ENCODE measurements at regions not wholly inside any gene's neighbourhood (a gene's known extent, or its start where the extent isn't known, plus 50 kb on each side); places are given as distances from the start of the nearest gene placed in this dataset.

GRCh38 chr9:1253064-1253979 is 203.2 kb downstream of the DMRT2 start:
- Histone ChIP-seq H3K4me1 (ENCODE audit: control insufficient read depth in 5 of 5, insufficient read depth in 5 of 5, low read length in 5 of 5) (peaks cover 0 to 27% (median 22%) of the 10 kb centered on the region in 5 donors), H3K4me3 (ENCODE audit: low read depth in 1 of 5, low read length in 5 of 5) (peak overlapping the region in 1 of 5 donors; percentile 33), H3K36me3 (ENCODE audit: control insufficient read depth in 5 of 5, insufficient read depth in 5 of 5, low read length in 5 of 5) (no peaks in the 10 kb centered on the region), H3K9me3 (ENCODE audit: control insufficient read depth in 5 of 5, low read length in 5 of 5) (no peaks in the 10 kb centered on the region), H3K27me3 (ENCODE audit: control insufficient read depth in 5 of 5, insufficient read depth in 4 of 5, low read length in 5 of 5) (no peaks in the 10 kb centered on the region), H3K27ac (ENCODE audit: low read depth, low read length) (no peak overlapping the region), H3K9ac (ENCODE audit: low read length in 5 of 5) (no peak overlapping the region)

- H3K27me3 ChIP-seq (ENCODE audit: control insufficient read depth in 5 of 5, insufficient read depth in 4 of 5, low read length in 5 of 5), result no peaks in the 10 kb centered on the region
- no peak overlapping the region for H3K9ac ChIP-seq (ENCODE audit: low read length in 5 of 5)
- no peaks in the 10 kb centered on the region for H3K9me3 ChIP-seq (ENCODE audit: control insufficient read depth in 5 of 5, low read length in 5 of 5)
- no peaks in the 10 kb centered on the region for H3K36me3 ChIP-seq (ENCODE audit: control insufficient read depth in 5 of 5, insufficient read depth in 5 of 5, low read length in 5 of 5)
- no peak overlapping the region for H3K4me3 ChIP-seq (ENCODE audit: low read depth in 1 of 5, low read length in 5 of 5)
- no peak overlapping the region for H3K27ac ChIP-seq (ENCODE audit: low read depth, low read length)
- peaks cover 0 to 27% (median 22%) of the 10 kb centered on the region in 5 donors for H3K4me1 ChIP-seq (ENCODE audit: control insufficient read depth in 5 of 5, insufficient read depth in 5 of 5, low read length in 5 of 5)
These were observed 203.9 kb downstream of the DMRT2 start for GRCh38 chr9:1254071-1254470.

DNA sequence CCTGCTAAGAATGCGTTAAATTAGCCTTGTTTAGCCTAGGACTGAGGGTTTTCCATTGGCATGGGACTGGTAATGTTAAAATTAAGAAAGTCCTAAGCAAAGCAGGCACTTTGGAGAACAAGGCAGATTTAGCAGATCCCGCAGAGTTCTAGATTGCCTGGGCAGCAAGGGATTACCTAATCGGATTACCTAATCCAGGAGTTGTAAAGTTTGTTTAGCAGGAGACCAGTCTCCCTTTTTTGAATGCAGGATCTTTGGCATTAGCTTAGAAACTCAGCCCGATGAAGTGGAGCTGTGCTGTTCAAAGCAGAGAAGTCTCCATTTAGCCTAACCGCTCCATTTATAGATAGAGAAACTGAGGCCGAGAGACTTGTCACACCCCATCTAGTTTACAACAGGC is 206.0 kb downstream of the DMRT2 start:
- Histone ChIP-seq H3K36me3 (ENCODE audit: control insufficient read depth in 5 of 5, insufficient read depth in 5 of 5, low read length in 5 of 5) (no peaks in the 10 kb centered on the region), H3K27ac (ENCODE audit: low read depth, low read length) (no peak overlapping the region), H3K4me1 (ENCODE audit: control insufficient read depth in 5 of 5, insufficient read depth in 5 of 5, low read length in 5 of 5) (peaks cover 0 to 30% (median 22%) of the 10 kb centered on the region in 5 donors), H3K9ac (ENCODE audit: low read length in 5 of 5) (no peak overlapping the region), H3K27me3 (ENCODE audit: control insufficient read depth in 5 of 5, insufficient read depth in 4 of 5, low read length in 5 of 5) (no peaks in the 10 kb centered on the region), H3K9me3 (ENCODE audit: control insufficient read depth in 5 of 5, low read length in 5 of 5) (no peaks in the 10 kb centered on the region), H3K4me3 (ENCODE audit: low read depth in 1 of 5, low read length in 5 of 5) (no peak overlapping the region)

- Histone ChIP-seq H3K4me1 (ENCODE audit: control insufficient read depth in 5 of 5, insufficient read depth in 5 of 5, low read length in 5 of 5) (peaks cover 0 to 24% (median 6%) of the 10 kb centered on the region in 5 donors), H3K27ac (ENCODE audit: low read depth, low read length) (no peak overlapping the region), H3K4me3 (ENCODE audit: low read depth in 1 of 5, low read length in 5 of 5) (no peak overlapping the region), H3K9ac (ENCODE audit: low read length in 5 of 5) (no peak overlapping the region), H3K27me3 (ENCODE audit: control insufficient read depth in 5 of 5, insufficient read depth in 4 of 5, low read length in 5 of 5) (no peaks in the 10 kb centered on the region), H3K36me3 (ENCODE audit: control insufficient read depth in 5 of 5, insufficient read depth in 5 of 5, low read length in 5 of 5) (no peaks in the 10 kb centered on the region), H3K9me3 (ENCODE audit: control insufficient read depth in 5 of 5, low read length in 5 of 5) (no peaks in the 10 kb centered on the region)
These were observed 211.1 kb downstream of the DMRT2 start for GRCh38 chr9:1261266-1261665.

- Histone ChIP-seq H3K27ac (ENCODE audit: low read depth, low read length) (no peak overlapping the region), H3K27me3 (ENCODE audit: control insufficient read depth in 5 of 5, insufficient read depth in 4 of 5, low read length in 5 of 5) (no peaks in the 10 kb centered on the region), H3K36me3 (ENCODE audit: control insufficient read depth in 5 of 5, insufficient read depth in 5 of 5, low read length in 5 of 5) (no peaks in the 10 kb centered on the region), H3K9me3 (ENCODE audit: control insufficient read depth in 5 of 5, low read length in 5 of 5) (no peaks in the 10 kb centered on the region), H3K4me3 (ENCODE audit: low read depth in 1 of 5, low read length in 5 of 5) (no peak overlapping the region), H3K4me1 (ENCODE audit: control insufficient read depth in 5 of 5, insufficient read depth in 5 of 5, low read length in 5 of 5) (peaks cover 0 to 24% (median 6%) of the 10 kb centered on the region in 5 donors), H3K9ac (ENCODE audit: low read length in 5 of 5) (no peak overlapping the region)
These were observed 212.0 kb downstream of the DMRT2 start for GRCh38 chr9:1261879-1262766.

DNA sequence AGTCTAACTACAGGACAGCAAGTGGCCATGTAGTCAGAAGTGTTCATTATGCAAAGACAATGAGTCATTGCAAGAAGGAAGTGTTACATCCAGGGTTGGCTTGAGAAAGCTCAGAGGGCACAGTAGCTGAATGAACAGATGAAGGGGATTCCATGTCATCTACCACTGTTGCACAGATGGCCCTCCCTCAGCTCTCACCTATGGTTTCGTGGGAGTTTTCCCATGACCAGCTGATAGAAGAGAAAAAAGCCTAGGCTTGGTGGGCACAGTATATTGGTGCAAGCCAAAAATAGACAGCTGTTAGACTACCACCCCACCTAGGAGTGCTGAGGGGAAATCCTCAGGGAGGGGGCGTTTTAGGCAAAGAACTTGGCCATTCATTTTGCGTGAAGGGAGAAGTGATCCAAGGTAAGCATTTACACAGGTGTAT is 217.0 kb downstream of the DMRT2 start:
- peaks cover 0 to 32% (median 2%) of the 10 kb centered on the region in 5 donors for H3K4me1 ChIP-seq (ENCODE audit: control insufficient read depth in 5 of 5, insufficient read depth in 5 of 5, low read length in 5 of 5)
- no peaks in the 10 kb centered on the region for H3K27me3 ChIP-seq (ENCODE audit: control insufficient read depth in 5 of 5, insufficient read depth in 4 of 5, low read length in 5 of 5)
- no peak overlapping the region for H3K4me3 ChIP-seq (ENCODE audit: low read depth in 1 of 5, low read length in 5 of 5)

GRCh38 chr9:1267581-1267980 is 217.4 kb downstream of the DMRT2 start:
- no peaks in the 10 kb centered on the region for H3K36me3 ChIP-seq (ENCODE audit: control insufficient read depth in 5 of 5, insufficient read depth in 5 of 5, low read length in 5 of 5)
- H3K27ac ChIP-seq (ENCODE audit: low read depth, low read length), result no peak overlapping the region
- no peak overlapping the region for H3K4me3 ChIP-seq (ENCODE audit: low read depth in 1 of 5, low read length in 5 of 5)
- no peak overlapping the region for H3K9ac ChIP-seq (ENCODE audit: low read length in 5 of 5)
- H3K9me3 ChIP-seq (ENCODE audit: control insufficient read depth in 5 of 5, low read length in 5 of 5), result no peaks in the 10 kb centered on the region
- H3K27me3 ChIP-seq (ENCODE audit: control insufficient read depth in 5 of 5, insufficient read depth in 4 of 5, low read length in 5 of 5), result no peaks in the 10 kb centered on the region
- peaks cover 0 to 28% (median 0%) of the 10 kb centered on the region in 5 donors for H3K4me1 ChIP-seq (ENCODE audit: control insufficient read depth in 5 of 5, insufficient read depth in 5 of 5, low read length in 5 of 5)

More for the DNA sequence above, 217.0 kb downstream of the DMRT2 start:
- no peak overlapping the region for H3K27ac ChIP-seq (ENCODE audit: low read depth, low read length)
- no peaks in the 10 kb centered on the region for H3K36me3 ChIP-seq (ENCODE audit: control insufficient read depth in 5 of 5, insufficient read depth in 5 of 5, low read length in 5 of 5)
- H3K9ac ChIP-seq (ENCODE audit: low read length in 5 of 5), result no peak overlapping the region
- H3K9me3 ChIP-seq (ENCODE audit: control insufficient read depth in 5 of 5, low read length in 5 of 5), result no peaks in the 10 kb centered on the region

- H3K27ac ChIP-seq (ENCODE audit: low read depth, low read length), result no peak overlapping the region
- H3K9ac ChIP-seq (ENCODE audit: low read length in 5 of 5), result no peak overlapping the region
- no peaks in the 10 kb centered on the region for H3K36me3 ChIP-seq (ENCODE audit: control insufficient read depth in 5 of 5, insufficient read depth in 5 of 5, low read length in 5 of 5)
- H3K4me1 ChIP-seq (ENCODE audit: control insufficient read depth in 5 of 5, insufficient read depth in 5 of 5, low read length in 5 of 5), result peaks cover 0 to 18% (median 0%) of the 10 kb centered on the region in 5 donors
- H3K9me3 ChIP-seq (ENCODE audit: control insufficient read depth in 5 of 5, low read length in 5 of 5), result no peaks in the 10 kb centered on the region
- no peaks in the 10 kb centered on the region for H3K27me3 ChIP-seq (ENCODE audit: control insufficient read depth in 5 of 5, insufficient read depth in 4 of 5, low read length in 5 of 5)
- H3K4me3 ChIP-seq (ENCODE audit: low read depth in 1 of 5, low read length in 5 of 5), result no peak overlapping the region
These were observed 219.6 kb downstream of the DMRT2 start for GRCh38 chr9:1269533-1270315.

DNA sequence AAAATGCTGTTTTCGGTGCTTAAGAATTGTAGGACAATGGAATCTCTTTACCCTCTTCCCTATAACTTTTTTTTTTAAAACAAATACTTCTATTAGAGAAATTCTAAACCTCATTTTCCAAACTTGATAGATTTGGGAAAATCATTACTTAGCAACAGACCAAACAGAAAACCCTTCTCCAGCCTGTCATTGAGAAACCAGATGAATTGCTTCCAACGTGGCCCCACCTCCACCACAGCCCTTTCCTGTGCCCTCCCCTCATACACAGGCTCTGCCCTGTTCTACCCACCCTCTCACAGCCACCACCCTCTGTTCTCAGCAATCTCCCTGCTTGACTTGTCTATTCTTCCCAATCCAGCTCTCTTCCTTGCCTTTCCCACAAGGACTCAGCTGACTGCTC is 221.2 kb downstream of the DMRT2 start:
- no peaks in the 10 kb centered on the region for H3K27me3 ChIP-seq (ENCODE audit: control insufficient read depth in 5 of 5, insufficient read depth in 4 of 5, low read length in 5 of 5)
- no peaks in the 10 kb centered on the region for H3K36me3 ChIP-seq (ENCODE audit: control insufficient read depth in 5 of 5, insufficient read depth in 5 of 5, low read length in 5 of 5)
- H3K9me3 ChIP-seq (ENCODE audit: control insufficient read depth in 5 of 5, low read length in 5 of 5), result no peaks in the 10 kb centered on the region
- H3K4me1 ChIP-seq (ENCODE audit: control insufficient read depth in 5 of 5, insufficient read depth in 5 of 5, low read length in 5 of 5), result peaks cover 0 to 18% (median 0%) of the 10 kb centered on the region in 5 donors
- no peak overlapping the region for H3K4me3 ChIP-seq (ENCODE audit: low read depth in 1 of 5, low read length in 5 of 5)
- no peak overlapping the region for H3K9ac ChIP-seq (ENCODE audit: low read length in 5 of 5)
- no peak overlapping the region for H3K27ac ChIP-seq (ENCODE audit: low read depth, low read length)
